AG04450 (cell line): ENCODE measurements at regions not wholly inside any gene's neighbourhood (a gene's known extent, or its start where the extent isn't known, plus 50 kb on each side); places are given as distances from the start of the nearest gene placed in this dataset.

ENCODE experiments used
- CTCF ChIA-PET: fragments of 300-600, 350-600 bp; formaldehyde crosslinking; extraction: SDS; loops from one replicate; lab custom pipeline; 2022; ENCODE audit warnings: antibody characterized with exemption, inconsistent platforms; lab: Charles Lee
- POLR2A ChIA-PET: fragments of 350-600 bp; formaldehyde crosslinking; extraction: SDS; loops from one replicate; lab custom pipeline; 2021; ENCODE audit warnings: antibody characterized with exemption, inconsistent platforms; lab: Yijun Ruan, JAX
- DNase-seq: peaks from one replicate; pipeline ENCODE4 v3.0.0-alpha.2; 2011; ENCODE audit warnings: low read depth, low spot score
- H3K27ac ChIP-seq: one replicate; pipeline ENCODE4 v1.5.1; 2012; ENCODE audit warnings: low read depth, low read length, control low read depth
- H3K27me3 ChIP-seq: one replicate; pipeline ENCODE4 v1.6.0; 2012; ENCODE audit warnings: low read length; ENCODE audit not compliant: control insufficient read depth, insufficient read depth
- H3K4me3 ChIP-seq: 2 replicates; pipeline ENCODE4 v1.5.1; 2011; ENCODE audit warnings: mild to moderate bottlenecking, low read depth, low read length, control low read depth
- H3K9me3 ChIP-seq: 2 replicates; pipeline ENCODE4 v1.5.1; 2012; ENCODE audit warnings: low read length; ENCODE audit not compliant: control insufficient read depth, insufficient read depth
- CTCF ChIP-seq: IDR thresholded peaks from 2 replicates; pipeline ENCODE4 v1.5.1; 2011; ENCODE audit warnings: low read depth, low read length, control low read depth, inconsistent platforms

- no peak overlapping the region for H3K4me3 ChIP-seq
- POLR2A ChIA-PET, result no interaction called here
- H3K9me3 ChIP-seq, result no peaks in the 10 kb centered on the region
- H3K27me3 ChIP-seq, result no peaks in the 10 kb centered on the region
- CTCF ChIA-PET, result no interaction called here
- no peak overlapping the region for H3K27ac ChIP-seq
- TF ChIP-seq CTCF, result no peak
- DNase-seq, result no peak
Observed at GRCh38 chr5:61600945-61601511, 269.0 kb downstream of the ZSWIM6 start.

GRCh38 chr5:61603211-61603908 is 271.3 kb downstream of the ZSWIM6 start:
- no peak for DNase-seq
- no peak overlapping the region for H3K4me3 ChIP-seq
- H3K27ac ChIP-seq, result no peak overlapping the region
- H3K27me3 ChIP-seq, result peaks cover 3% of the 10 kb centered on the region
- POLR2A ChIA-PET, result interaction anchor here (0.6 kb wide), 1 partner anchor 116 kb away, joined by 3 read pairs; no protein-coding TSS in a partner anchor
- H3K9me3 ChIP-seq, result no peaks in the 10 kb centered on the region
- CTCF ChIA-PET, result no interaction called here
- TF ChIP-seq CTCF, result no peak

- no peaks in the 10 kb centered on the region for H3K9me3 ChIP-seq
- no peak for TF ChIP-seq CTCF
- POLR2A ChIA-PET, result interaction anchor here (0.6 kb wide), 1 partner anchor 117 kb away, joined by 3 read pairs; no protein-coding TSS in a partner anchor
- CTCF ChIA-PET, result no interaction called here
- peaks cover 3% of the 10 kb centered on the region for H3K27me3 ChIP-seq
- no peak overlapping the region for H3K27ac ChIP-seq
- no peak for DNase-seq
- no peak overlapping the region for H3K4me3 ChIP-seq
Observed at GRCh38 chr5:61604076-61605025, 272.3 kb downstream of the ZSWIM6 start.

- ChIA-PET POLR2A (no interaction called here), CTCF (no interaction called here)
- Histone ChIP-seq H3K27ac (no peak overlapping the region), H3K4me3 (no peak overlapping the region), H3K9me3 (no peaks in the 10 kb centered on the region), H3K27me3 (peaks cover 6% of the 10 kb centered on the region)
- DNase-seq, result no peak
- TF ChIP-seq CTCF, result no peak
Observed at GRCh38 chr5:61609840-61610677, 278.0 kb downstream of the ZSWIM6 start.
